Mesothelial cell of epicardium (in vitro differentiated cells): ENCODE measurements at regions not wholly inside any gene's neighbourhood (a gene's known extent, or its start where the extent isn't known, plus 50 kb on each side); places are given as distances from the start of the nearest gene placed in this dataset.

Source experiments
- DNase-seq, 2 experiments: peaks; one replicate each; pipeline ENCODE4 v3.0.0; 2021; ENCODE audit warnings: low spot score in 2 of 2; ENCODE audit not compliant: unreplicated experiment in 2 of 2
- H3K27ac Mint-ChIP-seq: 2 replicates; pipeline ENCODE4 v1.8.0; 2021; ENCODE audit warnings: mixed read lengths
- H3K27me3 Mint-ChIP-seq: 2 replicates; pipeline ENCODE4 v1.8.0; 2021; ENCODE audit warnings: low read depth, mixed read lengths
- H3K36me3 Mint-ChIP-seq: 2 replicates; pipeline ENCODE4 v1.8.0; 2021; ENCODE audit warnings: mixed read lengths
- H3K4me1 Mint-ChIP-seq: 2 replicates; pipeline ENCODE4 v1.8.0; 2021; ENCODE audit warnings: mixed read lengths
- H3K4me3 Mint-ChIP-seq: 2 replicates; pipeline ENCODE4 v1.8.0; 2021; ENCODE audit warnings: mild to moderate bottlenecking, moderate library complexity, mixed read lengths
- H3K9me3 Mint-ChIP-seq: 2 replicates; pipeline ENCODE4 v1.8.0; 2021; ENCODE audit warnings: mixed read lengths
- TF ChIP-seq, protein P1 (sequence below): fragments of 200-600 bp; sonication (generic); IDR thresholded peaks from one replicate; pipeline ENCODE4 v1.5.0; 2021; ENCODE audit warnings: antibody characterized with exemption; ENCODE audit not compliant: unreplicated experiment

DNA sequence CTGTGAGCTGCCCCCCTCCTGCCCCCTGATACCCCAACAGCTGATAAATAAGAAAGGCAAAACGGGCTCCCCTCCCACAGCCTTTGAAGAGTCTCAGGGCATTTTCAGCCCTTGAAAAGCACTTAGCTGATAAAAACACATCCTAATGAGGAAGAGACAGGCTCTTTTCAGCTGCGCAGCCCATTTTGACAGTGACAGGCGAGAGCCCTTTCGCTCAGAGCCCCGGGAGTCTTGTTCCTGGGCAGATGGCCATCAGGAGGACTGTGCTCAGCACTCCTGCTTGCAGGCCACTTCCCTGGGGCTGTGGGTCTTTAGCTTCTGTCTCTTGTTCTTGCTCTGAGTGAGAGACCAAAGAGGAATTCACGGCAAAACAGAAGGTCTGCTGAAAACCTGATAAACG, 757.2 kb downstream of the BRD1 start:
- TF ChIP-seq, protein P1, sequence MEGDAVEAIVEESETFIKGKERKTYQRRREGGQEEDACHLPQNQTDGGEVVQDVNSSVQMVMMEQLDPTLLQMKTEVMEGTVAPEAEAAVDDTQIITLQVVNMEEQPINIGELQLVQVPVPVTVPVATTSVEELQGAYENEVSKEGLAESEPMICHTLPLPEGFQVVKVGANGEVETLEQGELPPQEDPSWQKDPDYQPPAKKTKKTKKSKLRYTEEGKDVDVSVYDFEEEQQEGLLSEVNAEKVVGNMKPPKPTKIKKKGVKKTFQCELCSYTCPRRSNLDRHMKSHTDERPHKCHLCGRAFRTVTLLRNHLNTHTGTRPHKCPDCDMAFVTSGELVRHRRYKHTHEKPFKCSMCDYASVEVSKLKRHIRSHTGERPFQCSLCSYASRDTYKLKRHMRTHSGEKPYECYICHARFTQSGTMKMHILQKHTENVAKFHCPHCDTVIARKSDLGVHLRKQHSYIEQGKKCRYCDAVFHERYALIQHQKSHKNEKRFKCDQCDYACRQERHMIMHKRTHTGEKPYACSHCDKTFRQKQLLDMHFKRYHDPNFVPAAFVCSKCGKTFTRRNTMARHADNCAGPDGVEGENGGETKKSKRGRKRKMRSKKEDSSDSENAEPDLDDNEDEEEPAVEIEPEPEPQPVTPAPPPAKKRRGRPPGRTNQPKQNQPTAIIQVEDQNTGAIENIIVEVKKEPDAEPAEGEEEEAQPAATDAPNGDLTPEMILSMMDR = no peak
- Mint-ChIP-seq H3K27me3 (peaks cover 32% of the 10 kb centered on the region), H3K27ac (no peak overlapping the region), H3K9me3 (no peaks in the 10 kb centered on the region), H3K36me3 (no peaks in the 10 kb centered on the region), H3K4me1 (no peaks in the 10 kb centered on the region), H3K4me3 (no peak overlapping the region)
- no peak for DNase-seq

DNA sequence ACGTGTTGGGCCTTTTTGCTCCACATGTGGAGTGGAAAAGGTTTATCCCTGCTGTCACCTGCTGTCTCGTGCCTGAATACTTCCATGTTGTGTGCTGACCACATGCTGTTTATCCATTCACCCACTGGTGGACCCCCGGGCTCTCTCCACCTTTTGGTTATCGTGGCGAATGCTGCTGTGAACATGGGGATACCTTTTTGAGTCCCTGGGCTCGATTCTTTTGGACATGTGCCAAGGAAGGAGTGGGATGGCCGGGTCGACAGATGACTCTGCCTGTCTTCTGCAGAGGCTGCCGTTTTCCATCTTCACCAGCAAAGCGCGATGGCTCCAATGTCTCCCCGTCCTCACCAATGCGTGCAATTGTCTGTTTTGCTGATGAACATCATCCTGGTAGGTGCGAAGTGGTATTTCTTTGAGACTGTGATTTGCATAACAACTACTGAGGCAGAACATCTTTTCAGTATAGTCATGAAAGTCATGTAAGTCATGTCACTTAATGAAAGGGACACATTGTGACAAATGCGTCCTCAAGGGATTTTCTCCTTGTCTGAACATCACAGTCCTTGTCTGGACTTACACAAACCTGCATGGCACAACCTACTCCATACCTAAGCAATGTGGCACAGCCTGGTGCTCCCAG, 758.7 kb downstream of the BRD1 start:
- no peaks in the 10 kb centered on the region for H3K36me3 Mint-ChIP-seq
- no peak overlapping the region for H3K27ac Mint-ChIP-seq
- H3K4me1 Mint-ChIP-seq = no peaks in the 10 kb centered on the region
- no peak for DNase-seq
- no peak overlapping the region for H3K4me3 Mint-ChIP-seq
- TF ChIP-seq, protein P1 = no peak
- peaks cover 26% of the 10 kb centered on the region for H3K27me3 Mint-ChIP-seq
- H3K9me3 Mint-ChIP-seq = no peaks in the 10 kb centered on the region

GRCh38 chr22:49067504-49067903, 760.2 kb downstream of the BRD1 start:
- TF ChIP-seq, protein P1 = no peak
- no peak overlapping the region for H3K4me3 Mint-ChIP-seq
- H3K27me3 Mint-ChIP-seq = peaks cover 32% of the 10 kb centered on the region
- no peaks in the 10 kb centered on the region for H3K9me3 Mint-ChIP-seq
- no peaks in the 10 kb centered on the region for H3K36me3 Mint-ChIP-seq
- H3K27ac Mint-ChIP-seq = no peak overlapping the region
- H3K4me1 Mint-ChIP-seq = no peaks in the 10 kb centered on the region
- DNase-seq = no peak

DNA sequence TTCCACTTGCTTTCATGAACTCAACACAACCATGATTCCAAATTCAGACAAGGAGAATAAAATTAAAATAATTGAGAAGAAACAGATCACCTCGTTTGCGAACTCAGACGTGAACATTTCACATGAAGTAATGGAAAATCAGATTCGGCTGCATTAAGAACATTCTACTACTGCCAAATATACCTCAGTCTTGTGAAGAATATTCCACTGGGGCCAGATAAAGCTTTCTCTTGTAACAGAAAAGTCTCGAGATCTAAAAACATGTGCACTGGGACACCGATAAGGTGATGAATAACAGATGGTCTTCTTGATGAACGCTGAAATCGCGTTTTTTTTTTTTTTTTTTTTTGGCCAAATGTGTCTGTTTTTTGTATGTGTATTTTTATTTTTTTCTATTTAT, 761.1 kb downstream of the BRD1 start:
- H3K9me3 Mint-ChIP-seq = no peaks in the 10 kb centered on the region
- H3K4me1 Mint-ChIP-seq = no peaks in the 10 kb centered on the region
- H3K4me3 Mint-ChIP-seq = no peak overlapping the region
- no peak overlapping the region for H3K27ac Mint-ChIP-seq
- TF ChIP-seq, protein P1 = no peak
- no peak for DNase-seq
- H3K36me3 Mint-ChIP-seq = no peaks in the 10 kb centered on the region
- H3K27me3 Mint-ChIP-seq = peaks cover 35% of the 10 kb centered on the region

DNA sequence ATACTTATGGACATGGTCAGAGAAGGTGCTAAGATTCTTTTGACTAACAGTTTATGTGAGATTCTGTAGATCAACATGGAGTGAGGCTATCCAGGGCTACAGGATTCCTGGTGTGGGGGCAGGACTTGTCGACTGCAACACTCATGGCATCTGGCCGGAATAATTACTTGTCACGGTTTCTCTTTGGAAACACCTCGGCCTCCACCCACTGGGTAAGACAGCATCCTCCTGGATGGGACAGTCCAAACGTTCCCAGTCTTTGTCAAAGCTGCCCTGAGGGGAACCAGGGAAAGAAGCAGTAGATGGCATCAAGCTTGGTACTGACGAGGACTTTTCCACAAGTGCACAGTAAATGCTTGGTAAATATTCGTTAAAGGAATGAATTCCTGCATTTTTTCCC, 762.8 kb downstream of the BRD1 start:
- TF ChIP-seq, protein P1 = no peak
- no peak for DNase-seq
- H3K27ac Mint-ChIP-seq = no peak overlapping the region

DNA sequence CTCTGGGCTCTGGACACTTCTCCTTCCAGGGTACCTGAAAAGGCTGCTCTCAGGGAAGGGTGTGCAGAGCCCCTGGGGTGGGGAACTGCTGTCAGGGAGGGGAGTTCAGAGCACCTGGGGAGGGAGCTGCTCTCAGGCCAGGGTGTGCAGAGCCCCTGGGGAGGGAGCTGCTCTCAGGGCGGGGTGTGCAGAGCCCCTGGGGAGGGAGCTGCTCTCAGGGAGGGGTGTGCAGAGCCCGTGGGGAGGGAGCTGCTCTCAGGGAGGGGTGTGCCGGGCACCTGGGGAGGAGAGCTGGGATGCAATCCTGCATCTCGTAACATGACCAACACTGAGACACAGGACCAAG, 764.2 kb downstream of the BRD1 start:
- Mint-ChIP-seq H3K27ac (no peak overlapping the region), H3K4me3 (no peak overlapping the region), H3K27me3 (peaks cover 42% of the 10 kb centered on the region), H3K36me3 (no peaks in the 10 kb centered on the region), H3K4me1 (no peaks in the 10 kb centered on the region), H3K9me3 (no peaks in the 10 kb centered on the region)
- TF ChIP-seq, protein P1 = no peak
- DNase-seq = no peak

More for the DNA sequence above, 762.8 kb downstream of the BRD1 start:
- H3K4me3 Mint-ChIP-seq = no peak overlapping the region
- no peaks in the 10 kb centered on the region for H3K9me3 Mint-ChIP-seq
- peaks cover 35% of the 10 kb centered on the region for H3K27me3 Mint-ChIP-seq
- no peaks in the 10 kb centered on the region for H3K36me3 Mint-ChIP-seq
- H3K4me1 Mint-ChIP-seq = no peaks in the 10 kb centered on the region
